Lower leg skin (tissue), 3 donors: ENCODE measurements at regions not wholly inside any gene's neighbourhood (a gene's known extent, or its start where the extent isn't known, plus 50 kb on each side); places are given as distances from the start of the nearest gene placed in this dataset.
"Not testable (repeated sequence)": the region's sequence is repeated elsewhere in the genome, so short reads cannot be mapped to it uniquely, and the experiment has no call there.

Source experiments
- POLR2A ChIP-seq, 2 donors: fragments of 450-650 bp; IDR thresholded peaks; one replicate each; pipeline ENCODE4 v1.6.1; 2016 to 2017; ENCODE audit warnings: antibody characterized with exemption in 2 of 2, mild to moderate bottlenecking in 1 of 2, moderate library complexity in 1 of 2
- TF ChIP-seq, protein P1 (sequence below), 3 donors: fragments of 450-650 bp; IDR thresholded peaks; one replicate each; pipeline ENCODE4 v1.5.1; 2016; ENCODE audit warnings: antibody characterized with exemption in 3 of 3, mild to moderate bottlenecking in 3 of 3, moderate library complexity in 2 of 3

DNA sequence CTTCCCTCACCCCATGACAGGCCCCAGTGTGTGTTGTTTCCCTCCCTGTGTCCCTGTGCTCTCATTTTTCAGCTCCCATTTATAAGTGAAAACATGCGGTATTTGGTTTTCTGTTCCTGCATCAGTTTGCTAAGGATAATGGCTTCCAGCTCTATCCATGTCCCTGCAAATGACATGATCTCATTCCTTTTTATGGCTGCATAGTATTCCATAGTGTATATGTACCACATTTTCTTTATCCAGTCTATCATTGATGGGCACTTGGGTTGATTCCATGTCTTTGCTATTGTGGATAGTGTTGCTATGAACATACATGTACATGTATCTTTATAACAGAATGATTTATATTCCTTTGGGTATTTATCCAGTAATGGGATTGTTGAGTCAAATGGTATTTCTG is 61.9 kb upstream of the ABLIM1 start:
- TF ChIP-seq, protein P1, sequence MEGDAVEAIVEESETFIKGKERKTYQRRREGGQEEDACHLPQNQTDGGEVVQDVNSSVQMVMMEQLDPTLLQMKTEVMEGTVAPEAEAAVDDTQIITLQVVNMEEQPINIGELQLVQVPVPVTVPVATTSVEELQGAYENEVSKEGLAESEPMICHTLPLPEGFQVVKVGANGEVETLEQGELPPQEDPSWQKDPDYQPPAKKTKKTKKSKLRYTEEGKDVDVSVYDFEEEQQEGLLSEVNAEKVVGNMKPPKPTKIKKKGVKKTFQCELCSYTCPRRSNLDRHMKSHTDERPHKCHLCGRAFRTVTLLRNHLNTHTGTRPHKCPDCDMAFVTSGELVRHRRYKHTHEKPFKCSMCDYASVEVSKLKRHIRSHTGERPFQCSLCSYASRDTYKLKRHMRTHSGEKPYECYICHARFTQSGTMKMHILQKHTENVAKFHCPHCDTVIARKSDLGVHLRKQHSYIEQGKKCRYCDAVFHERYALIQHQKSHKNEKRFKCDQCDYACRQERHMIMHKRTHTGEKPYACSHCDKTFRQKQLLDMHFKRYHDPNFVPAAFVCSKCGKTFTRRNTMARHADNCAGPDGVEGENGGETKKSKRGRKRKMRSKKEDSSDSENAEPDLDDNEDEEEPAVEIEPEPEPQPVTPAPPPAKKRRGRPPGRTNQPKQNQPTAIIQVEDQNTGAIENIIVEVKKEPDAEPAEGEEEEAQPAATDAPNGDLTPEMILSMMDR (IDR thresholded peaks at IDR 0.05) = not testable (repeated sequence)
- TF ChIP-seq POLR2A (IDR thresholded peaks at IDR 0.05) = not testable (repeated sequence)
